ENCODE measurements at regions not wholly inside any gene's neighbourhood (a gene's known extent, or its start where the extent isn't known, plus 50 kb on each side); places are given as distances from the start of the nearest gene placed in this dataset.

DNA sequence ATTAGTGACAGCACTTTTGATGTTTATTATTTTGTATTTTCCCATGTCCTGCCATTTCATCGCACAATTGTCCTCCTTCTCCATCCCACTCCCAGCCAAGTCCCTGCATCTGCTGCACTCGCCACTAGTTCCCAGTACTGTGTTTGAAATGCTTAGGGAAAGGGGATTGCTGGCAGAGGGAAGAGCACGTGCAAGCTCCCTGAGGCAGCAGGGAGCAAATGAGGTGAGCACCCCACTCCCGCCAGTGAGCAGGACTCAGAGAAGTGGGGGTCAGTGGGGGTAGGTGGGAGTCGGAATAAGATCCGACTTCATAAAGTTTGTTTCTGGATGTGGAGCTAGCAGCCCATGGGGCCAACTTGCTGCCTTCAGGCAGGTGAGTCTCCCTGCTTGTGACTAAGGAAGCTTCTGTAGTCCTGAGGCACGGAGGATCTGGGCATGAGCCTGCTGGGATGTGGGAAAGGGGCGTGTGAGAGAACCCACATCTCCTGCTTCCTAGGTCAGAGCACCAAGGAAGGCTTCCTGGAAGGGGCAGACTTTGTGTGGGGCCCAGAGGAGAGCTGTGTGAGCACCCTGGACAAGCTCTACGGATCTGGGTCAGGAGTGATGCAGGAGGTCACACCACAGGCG lies 99.7 kb upstream of the TLE3 start:
- no peak overlapping the region for H3K4me3 ChIP-seq (ENCODE audit: low read length)
- H3K27me3 ChIP-seq (replicated peaks; ENCODE audit: control insufficient read depth, insufficient read depth, low read length): peaks cover 8% of the 10 kb centered on the region
- H3K9me3 ChIP-seq (ENCODE audit: control insufficient read depth, low read length): peaks cover 4% of the 10 kb centered on the region
- H3K4me1 ChIP-seq (ENCODE audit: control insufficient read depth, insufficient read depth, low read length): peaks cover 35% of the 10 kb centered on the region
- DNase-seq (ENCODE audit: low read depth): no peak
- no peaks in the 10 kb centered on the region for H3K36me3 ChIP-seq (ENCODE audit: control insufficient read depth, insufficient read depth, low read length, severe bottlenecking)
- H3K9ac ChIP-seq (ENCODE audit: low read length): no peak overlapping the region

DNA sequence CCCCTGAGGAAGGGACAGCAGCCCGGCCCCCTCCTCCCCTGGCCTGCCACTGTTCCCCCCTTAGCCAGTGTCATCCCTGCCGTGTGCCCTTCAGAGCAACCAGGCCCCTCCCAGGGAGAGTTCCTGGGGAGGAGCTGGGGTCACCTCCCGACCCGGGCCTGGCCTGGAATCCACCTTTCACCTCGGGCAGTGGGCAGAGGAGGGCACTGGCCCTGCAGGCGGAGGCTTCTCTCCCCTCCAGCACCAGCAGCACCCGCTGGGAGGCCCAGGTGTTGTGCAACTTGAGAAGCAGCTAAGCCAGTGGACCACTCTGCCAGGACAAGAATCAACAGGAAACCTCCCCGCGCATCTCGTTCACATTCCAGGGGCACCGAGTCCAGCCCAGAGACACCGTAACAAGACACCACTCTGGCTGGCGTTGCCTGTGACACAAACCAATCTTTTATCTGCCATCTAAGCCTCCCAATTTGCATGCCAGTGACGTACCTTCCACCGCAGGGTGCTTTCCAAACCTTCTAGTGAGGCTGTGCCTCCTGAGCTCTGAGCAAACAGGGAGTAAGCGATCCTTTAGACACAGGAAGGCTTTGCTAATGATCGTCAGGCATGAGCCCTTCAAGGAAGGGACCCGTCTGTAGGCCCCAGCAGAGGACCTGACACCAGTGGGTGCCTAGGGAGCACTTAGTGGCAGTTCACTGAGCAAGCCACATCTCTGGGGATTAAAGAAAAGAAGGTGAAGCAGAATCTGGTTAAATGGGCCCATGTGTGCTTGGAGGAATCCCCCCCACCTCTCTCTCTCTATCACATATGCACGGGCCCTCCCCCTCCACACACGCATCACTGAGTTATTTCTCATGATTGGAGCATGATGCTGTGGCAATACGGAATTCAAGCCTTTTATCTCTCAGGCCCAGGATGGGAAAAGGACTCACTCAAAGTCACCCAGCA lies 98.9 kb upstream of the TLE3 start:
- Histone ChIP-seq H3K9me3 (ENCODE audit: control insufficient read depth, low read length) (peaks cover 12% of the 10 kb centered on the region), H3K27me3 (replicated peaks; ENCODE audit: control insufficient read depth, insufficient read depth, low read length) (peaks cover 8% of the 10 kb centered on the region), H3K4me3 (ENCODE audit: low read length) (no peak overlapping the region), H3K36me3 (ENCODE audit: control insufficient read depth, insufficient read depth, low read length, severe bottlenecking) (no peaks in the 10 kb centered on the region), H3K9ac (ENCODE audit: low read length) (peak overlapping the region; percentile 65), H3K4me1 (ENCODE audit: control insufficient read depth, insufficient read depth, low read length) (peaks cover 35% of the 10 kb centered on the region)
- DNase-seq (ENCODE audit: low read depth): peak; percentile 18

DNA sequence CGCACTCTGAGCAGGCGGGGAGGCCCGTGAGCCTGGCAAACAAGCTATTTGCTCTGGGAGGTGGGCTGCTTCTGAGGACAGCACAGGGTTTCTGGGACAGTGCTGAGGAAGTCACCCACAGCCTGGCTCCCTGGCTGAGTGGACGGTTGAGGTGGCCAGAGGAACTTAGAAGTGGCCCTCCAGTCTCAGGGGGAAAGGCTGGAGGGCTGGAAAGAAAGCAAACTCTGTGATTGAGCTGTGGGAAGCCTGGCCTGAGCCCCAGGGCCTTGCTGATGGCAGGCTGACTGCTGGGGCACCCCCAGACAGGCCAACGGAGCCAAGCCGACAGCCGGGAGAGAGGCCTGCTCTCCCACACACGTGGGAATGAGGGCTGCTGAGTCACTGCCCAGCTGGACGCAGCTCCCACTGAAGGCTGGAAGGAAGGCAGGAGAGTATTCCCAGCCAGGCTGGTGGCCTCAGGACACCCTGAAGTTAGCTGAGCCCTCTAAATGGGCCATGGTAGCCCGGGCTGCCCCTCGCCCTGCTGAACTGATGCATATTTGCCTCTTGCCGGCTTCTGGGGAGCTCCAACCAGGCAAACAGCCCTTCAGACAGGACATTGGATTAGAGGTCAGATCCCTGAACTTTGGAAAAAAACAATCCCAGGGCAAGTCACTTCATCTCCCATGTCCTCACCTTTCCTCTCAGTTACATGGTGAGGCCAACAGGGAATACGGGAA lies 98.0 kb upstream of the TLE3 start:
- Histone ChIP-seq H3K9me3 (ENCODE audit: control insufficient read depth, low read length) (peaks cover 17% of the 10 kb centered on the region), H3K36me3 (ENCODE audit: control insufficient read depth, insufficient read depth, low read length, severe bottlenecking) (no peaks in the 10 kb centered on the region), H3K9ac (ENCODE audit: low read length) (peak overlapping the region; percentile 65), H3K27me3 (replicated peaks; ENCODE audit: control insufficient read depth, insufficient read depth, low read length) (peaks cover 8% of the 10 kb centered on the region), H3K4me3 (ENCODE audit: low read length) (no peak overlapping the region), H3K4me1 (ENCODE audit: control insufficient read depth, insufficient read depth, low read length) (peaks cover 33% of the 10 kb centered on the region)
- peak; percentile 88 for DNase-seq (ENCODE audit: low read depth)

DNA sequence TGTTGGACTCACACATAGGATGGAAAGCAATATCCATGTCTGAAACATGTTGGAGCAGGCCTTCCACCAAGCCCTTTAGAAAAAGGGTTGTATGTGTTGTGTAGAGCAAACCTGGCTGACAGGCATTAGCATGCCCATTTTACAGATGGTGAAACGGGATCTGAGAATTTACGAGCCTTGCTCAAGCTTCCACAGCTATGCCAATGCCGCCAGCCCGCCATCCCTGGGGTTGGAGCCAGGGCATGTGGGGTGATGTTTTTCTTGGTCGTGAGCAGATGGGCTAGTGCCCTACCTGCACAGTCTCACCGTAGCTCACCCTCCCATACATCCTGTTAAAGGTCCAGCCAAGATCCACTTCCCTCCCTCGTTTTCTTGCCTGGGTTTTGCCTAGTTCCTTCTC lies 97.5 kb upstream of the TLE3 start:
- Histone ChIP-seq H3K9me3 (ENCODE audit: control insufficient read depth, low read length) (peaks cover 17% of the 10 kb centered on the region), H3K27me3 (replicated peaks; ENCODE audit: control insufficient read depth, insufficient read depth, low read length) (peaks cover 9% of the 10 kb centered on the region), H3K36me3 (ENCODE audit: control insufficient read depth, insufficient read depth, low read length, severe bottlenecking) (no peaks in the 10 kb centered on the region), H3K4me1 (ENCODE audit: control insufficient read depth, insufficient read depth, low read length) (peaks cover 27% of the 10 kb centered on the region), H3K9ac (ENCODE audit: low read length) (peak overlapping the region; percentile 65), H3K4me3 (ENCODE audit: low read length) (no peak overlapping the region)
- DNase-seq (ENCODE audit: low read depth): no peak

DNA sequence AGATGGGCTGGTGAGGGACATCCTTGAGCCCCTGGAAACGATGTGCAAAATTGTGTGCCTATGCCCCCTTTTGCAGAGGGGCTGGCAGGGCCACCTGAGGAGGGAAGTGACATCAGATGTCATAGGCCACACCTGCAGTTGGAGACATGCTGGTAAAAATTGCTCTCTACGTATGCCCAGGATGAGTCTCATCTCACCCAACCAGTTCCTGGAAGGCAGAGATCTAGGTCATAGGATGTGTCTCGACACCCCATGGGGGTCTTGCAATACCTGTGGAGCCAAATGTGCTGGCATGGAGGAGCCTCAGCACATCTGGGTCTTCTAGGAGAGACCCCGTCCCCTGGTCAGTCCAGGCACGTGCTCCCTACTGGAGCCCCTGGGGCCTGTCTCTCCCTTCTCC lies 96.5 kb upstream of the TLE3 start:
- H3K27me3 ChIP-seq (replicated peaks; ENCODE audit: control insufficient read depth, insufficient read depth, low read length): peaks cover 16% of the 10 kb centered on the region
- H3K9me3 ChIP-seq (ENCODE audit: control insufficient read depth, low read length): peaks cover 17% of the 10 kb centered on the region
- no peak overlapping the region for H3K4me3 ChIP-seq (ENCODE audit: low read length)
- H3K36me3 ChIP-seq (ENCODE audit: control insufficient read depth, insufficient read depth, low read length, severe bottlenecking): no peaks in the 10 kb centered on the region
- peaks cover 18% of the 10 kb centered on the region for H3K4me1 ChIP-seq (ENCODE audit: control insufficient read depth, insufficient read depth, low read length)
- DNase-seq (ENCODE audit: low read depth): no peak
- H3K9ac ChIP-seq (ENCODE audit: low read length): no peak overlapping the region

DNA sequence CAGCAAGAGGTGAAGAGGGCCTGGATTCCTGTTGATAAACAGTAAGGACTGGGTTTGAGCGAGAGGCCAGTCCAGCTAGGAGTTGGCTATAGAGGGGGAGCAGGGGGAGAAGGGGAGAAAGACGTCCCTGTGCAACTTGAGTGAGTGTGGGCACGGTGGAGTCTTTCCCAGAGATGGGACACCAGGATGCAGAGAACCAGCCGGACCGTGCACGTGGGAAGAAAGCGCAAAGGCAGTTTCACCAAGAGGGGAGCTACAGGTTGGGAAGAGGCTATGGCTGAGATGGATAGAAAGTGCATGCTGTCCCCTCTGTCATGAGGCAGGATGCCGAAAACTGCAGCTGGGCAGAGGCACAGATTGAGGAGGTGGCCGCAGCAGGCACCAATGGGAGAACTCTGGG lies 96.0 kb upstream of the TLE3 start:
- Histone ChIP-seq H3K36me3 (ENCODE audit: control insufficient read depth, insufficient read depth, low read length, severe bottlenecking) (no peaks in the 10 kb centered on the region), H3K27me3 (replicated peaks; ENCODE audit: control insufficient read depth, insufficient read depth, low read length) (peaks cover 19% of the 10 kb centered on the region), H3K4me1 (ENCODE audit: control insufficient read depth, insufficient read depth, low read length) (peaks cover 17% of the 10 kb centered on the region), H3K4me3 (ENCODE audit: low read length) (no peak overlapping the region), H3K9me3 (ENCODE audit: control insufficient read depth, low read length) (peaks cover 17% of the 10 kb centered on the region), H3K9ac (ENCODE audit: low read length) (no peak overlapping the region)
- no peak for DNase-seq (ENCODE audit: low read depth)

DNA sequence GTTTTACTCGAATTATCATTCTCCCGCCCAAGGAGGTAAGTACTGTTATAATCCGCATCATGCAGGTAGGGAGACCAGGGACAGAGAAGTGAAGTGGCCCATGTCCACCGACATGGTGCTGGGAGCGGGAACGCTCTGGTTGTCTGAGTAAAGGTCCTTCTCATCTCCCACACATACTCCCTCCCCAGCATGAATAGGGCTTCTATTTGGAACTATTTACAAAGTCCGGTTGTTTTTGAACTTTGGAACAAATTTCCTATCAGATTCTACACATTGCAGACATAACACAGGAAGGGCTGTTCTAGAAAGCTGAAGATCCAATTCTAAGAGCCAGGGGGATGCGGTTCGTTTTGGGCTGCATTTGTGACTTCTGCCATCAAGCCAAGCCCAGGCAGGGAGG lies 94.8 kb upstream of the TLE3 start:
- no peak for DNase-seq (ENCODE audit: low read depth)
- Histone ChIP-seq H3K9ac (ENCODE audit: low read length) (no peak overlapping the region), H3K9me3 (ENCODE audit: control insufficient read depth, low read length) (peaks cover 17% of the 10 kb centered on the region), H3K4me3 (ENCODE audit: low read length) (no peak overlapping the region), H3K4me1 (ENCODE audit: control insufficient read depth, insufficient read depth, low read length) (peaks cover 17% of the 10 kb centered on the region), H3K36me3 (ENCODE audit: control insufficient read depth, insufficient read depth, low read length, severe bottlenecking) (no peaks in the 10 kb centered on the region), H3K27me3 (replicated peaks; ENCODE audit: control insufficient read depth, insufficient read depth, low read length) (peaks cover 28% of the 10 kb centered on the region)

DNA sequence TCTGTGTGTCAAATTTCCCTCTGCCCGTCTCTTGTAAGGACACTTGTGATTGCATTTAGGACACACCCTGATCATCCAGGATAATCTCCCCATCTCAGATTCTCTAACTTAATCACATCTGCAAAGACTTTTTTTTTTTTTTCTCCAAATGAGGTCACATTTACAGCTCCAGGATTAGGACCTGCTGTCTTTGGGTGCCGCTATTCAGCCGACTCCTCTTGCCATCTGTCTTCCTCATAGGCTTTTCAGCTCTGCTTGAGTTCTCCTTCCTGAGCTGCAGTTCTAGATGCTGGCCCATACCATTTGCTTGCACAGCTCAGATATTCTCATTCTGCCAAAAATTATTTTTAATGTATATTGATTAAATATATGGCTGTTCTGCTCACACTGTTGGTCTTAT lies 94.3 kb upstream of the TLE3 start:
- H3K36me3 ChIP-seq (ENCODE audit: control insufficient read depth, insufficient read depth, low read length, severe bottlenecking): no peaks in the 10 kb centered on the region
- no peak overlapping the region for H3K9ac ChIP-seq (ENCODE audit: low read length)
- H3K4me3 ChIP-seq (ENCODE audit: low read length): no peak overlapping the region
- peaks cover 33% of the 10 kb centered on the region for H3K27me3 ChIP-seq (replicated peaks; ENCODE audit: control insufficient read depth, insufficient read depth, low read length)
- no peak for DNase-seq (ENCODE audit: low read depth)
- H3K9me3 ChIP-seq (ENCODE audit: control insufficient read depth, low read length): peaks cover 17% of the 10 kb centered on the region
- peaks cover 17% of the 10 kb centered on the region for H3K4me1 ChIP-seq (ENCODE audit: control insufficient read depth, insufficient read depth, low read length)

DNA sequence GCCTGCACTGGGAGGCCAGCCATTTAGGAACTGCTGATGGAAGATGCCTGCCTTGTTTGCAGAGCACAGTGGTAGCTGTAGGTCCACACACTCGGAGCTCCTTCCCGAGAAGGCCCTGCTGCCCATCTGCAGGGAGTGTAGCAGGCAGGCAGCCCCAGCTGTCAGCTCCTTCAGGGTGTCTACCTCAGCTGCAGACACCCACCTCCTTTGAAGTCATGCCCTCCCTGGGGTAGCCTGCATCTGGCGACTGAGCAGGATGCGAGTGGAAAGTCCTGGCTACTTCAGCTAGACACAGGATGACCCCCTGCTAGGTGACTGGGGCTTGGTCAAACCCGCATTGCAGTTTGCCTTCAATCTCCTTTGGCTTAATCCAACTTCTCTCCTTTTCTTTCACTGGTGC lies 93.2 kb upstream of the TLE3 start:
- Histone ChIP-seq H3K27me3 (replicated peaks; ENCODE audit: control insufficient read depth, insufficient read depth, low read length) (peaks cover 40% of the 10 kb centered on the region), H3K4me1 (ENCODE audit: control insufficient read depth, insufficient read depth, low read length) (peaks cover 9% of the 10 kb centered on the region), H3K9ac (ENCODE audit: low read length) (no peak overlapping the region), H3K4me3 (ENCODE audit: low read length) (no peak overlapping the region), H3K9me3 (ENCODE audit: control insufficient read depth, low read length) (peaks cover 17% of the 10 kb centered on the region), H3K36me3 (ENCODE audit: control insufficient read depth, insufficient read depth, low read length, severe bottlenecking) (no peaks in the 10 kb centered on the region)
- no peak for DNase-seq (ENCODE audit: low read depth)

DNA sequence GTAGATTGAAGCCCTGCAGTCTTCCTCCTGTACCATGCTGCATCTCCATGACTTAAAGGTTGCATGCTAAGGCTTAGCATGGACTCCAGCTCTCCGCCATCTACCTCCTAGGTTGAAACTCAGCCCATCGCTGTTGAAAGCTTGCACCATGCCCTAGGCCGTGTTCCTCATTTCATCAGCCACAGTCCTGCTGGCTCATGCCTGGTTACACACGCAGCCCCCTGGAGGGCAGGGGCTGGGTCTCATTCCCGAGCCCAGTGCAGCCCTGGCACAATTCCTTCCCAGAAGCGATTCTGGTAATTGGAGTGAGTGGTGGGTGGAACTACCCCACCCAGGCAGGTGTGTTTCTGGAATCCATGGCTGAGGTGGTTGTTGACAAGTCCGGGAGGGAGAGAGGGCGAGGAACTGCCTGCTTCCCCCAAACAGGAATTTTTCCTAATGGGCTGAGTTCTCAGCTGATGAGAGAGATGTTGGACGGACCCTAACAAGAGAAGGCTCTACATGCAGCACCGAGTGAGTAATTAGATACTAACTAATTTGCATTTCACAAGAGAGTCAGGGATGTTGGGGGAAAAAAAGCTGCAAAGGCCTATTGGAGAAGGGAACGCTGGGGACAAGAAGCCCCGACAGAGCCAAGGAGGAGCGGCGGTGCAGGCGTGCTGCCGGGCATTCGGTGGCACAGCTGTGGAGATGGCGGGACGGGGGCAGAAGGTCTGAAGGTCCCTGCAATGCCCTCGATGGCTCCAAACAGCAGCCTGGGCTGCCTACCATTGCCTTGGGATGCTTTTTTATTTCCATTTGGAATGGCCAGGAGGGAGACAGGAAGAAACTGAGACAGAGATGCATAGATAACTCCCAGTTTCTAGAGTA lies 92.3 kb upstream of the TLE3 start:
- Histone ChIP-seq H3K4me1 (ENCODE audit: control insufficient read depth, insufficient read depth, low read length) (no peaks in the 10 kb centered on the region), H3K9me3 (ENCODE audit: control insufficient read depth, low read length) (peaks cover 17% of the 10 kb centered on the region), H3K36me3 (ENCODE audit: control insufficient read depth, insufficient read depth, low read length, severe bottlenecking) (no peaks in the 10 kb centered on the region), H3K4me3 (ENCODE audit: low read length) (no peak overlapping the region), H3K9ac (ENCODE audit: low read length) (no peak overlapping the region), H3K27me3 (replicated peaks; ENCODE audit: control insufficient read depth, insufficient read depth, low read length) (peaks cover 47% of the 10 kb centered on the region)
- no peak for DNase-seq (ENCODE audit: low read depth)

Measured in adipocyte (in vitro differentiated cells).